KBM-7 (cell line): ENCODE measurements at regions not wholly inside any gene's neighbourhood (a gene's known extent, or its start where the extent isn't known, plus 50 kb on each side); places are given as distances from the start of the nearest gene placed in this dataset.

Source experiments
- DNase-seq: peaks from one replicate; pipeline ENCODE4 v3.0.0-alpha.2; 2015
- in situ Hi-C: fragments of 300-500 bp; cut with MboI; formaldehyde crosslinking; loops from 2 replicates; pipeline ENCODE4 v1.14.3; 2020; ENCODE audit warnings: low sequenced_read_pairs, low pct_unique_long_range_greater_than_20kb, mixed read lengths

GRCh38 chr1:172979828-172980227 lies 70.9 kb downstream of the TNFSF18 start:
- DNase-seq = no peak
- in situ Hi-C loops = no loop called here

- no peak for DNase-seq
- in situ Hi-C loops = no loop called here
Measured at GRCh38 chr1:172980456-172980855, 70.3 kb downstream of the TNFSF18 start.

- in situ Hi-C loops = no loop called here
- DNase-seq = no peak
Measured at GRCh38 chr1:172980971-172981370, 69.8 kb downstream of the TNFSF18 start.
